GM19025 (cell line): ENCODE measurements at regions not wholly inside any gene's neighbourhood (a gene's known extent, or its start where the extent isn't known, plus 50 kb on each side); places are given as distances from the start of the nearest gene placed in this dataset.
"Not testable (repeated sequence)": the region's sequence is repeated elsewhere in the genome, so short reads cannot be mapped to it uniquely, and the experiment has no call there.

Source experiments
- ATAC-seq: cut with Tn5 transposase; IDR thresholded peaks from one replicate; pipeline ENCODE4 v1.9.1; 2021; ENCODE audit warnings: mild to moderate bottlenecking, low read depth, moderate library complexity; ENCODE audit not compliant: unreplicated experiment

DNA sequence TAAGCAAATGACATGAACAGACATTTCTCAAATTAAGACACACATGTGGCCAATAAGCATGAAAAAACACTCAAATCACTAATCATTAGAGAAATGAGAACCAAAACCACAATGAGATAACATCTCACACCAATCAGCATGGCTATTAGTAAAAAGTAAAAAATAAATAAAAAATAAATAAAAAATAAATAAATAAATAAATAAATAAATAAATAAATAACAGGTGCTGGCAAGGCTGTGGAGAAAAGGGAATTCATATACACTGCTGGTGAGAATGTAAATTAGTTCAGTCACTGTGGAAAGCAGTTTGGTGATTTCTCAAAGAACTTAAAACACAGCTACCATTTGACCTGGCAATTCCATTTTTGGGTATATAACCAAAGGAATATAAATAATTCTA lies 167.1 kb upstream of the CNKSR2 start:
- no peak for ATAC-seq

DNA sequence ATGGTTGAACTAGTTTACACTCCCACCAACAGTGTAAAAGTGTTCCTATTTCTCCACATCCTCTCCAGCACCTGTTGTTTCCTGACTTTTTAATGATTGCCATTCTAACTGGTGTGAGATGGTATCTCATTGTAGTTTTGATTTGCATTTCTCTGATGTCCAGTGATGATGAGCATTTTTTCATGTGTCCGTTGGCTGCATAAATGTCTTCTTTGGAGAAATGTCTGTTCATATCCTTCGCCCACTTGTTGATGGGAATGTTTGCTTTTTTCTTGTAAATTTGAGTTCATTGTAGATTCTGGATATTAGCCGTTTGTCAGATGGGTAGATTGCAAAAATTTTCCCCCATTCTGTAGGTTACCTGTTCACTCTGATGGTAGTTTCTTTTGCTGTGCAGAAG lies 155.0 kb upstream of the CNKSR2 start:
- ATAC-seq, result not testable (repeated sequence)

DNA sequence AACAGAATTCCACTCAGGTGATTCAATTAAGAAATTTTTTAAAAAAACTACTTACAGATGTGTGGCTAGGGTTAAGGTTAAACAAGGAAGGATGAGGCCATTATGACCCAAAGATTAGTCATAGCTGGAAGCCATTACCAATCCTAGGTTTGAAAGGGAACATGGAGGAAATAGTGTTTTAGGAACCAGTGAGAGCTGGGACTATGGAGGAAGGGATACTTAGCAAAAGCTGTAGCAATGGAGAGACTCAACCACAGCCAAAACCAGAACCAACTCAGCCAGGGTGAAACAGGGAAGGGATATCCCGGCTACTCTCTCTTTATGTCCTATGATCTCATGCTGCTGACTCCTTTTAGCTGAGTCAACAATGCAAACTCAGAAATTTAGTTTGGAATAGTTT lies 148.6 kb upstream of the CNKSR2 start:
- no peak for ATAC-seq

DNA sequence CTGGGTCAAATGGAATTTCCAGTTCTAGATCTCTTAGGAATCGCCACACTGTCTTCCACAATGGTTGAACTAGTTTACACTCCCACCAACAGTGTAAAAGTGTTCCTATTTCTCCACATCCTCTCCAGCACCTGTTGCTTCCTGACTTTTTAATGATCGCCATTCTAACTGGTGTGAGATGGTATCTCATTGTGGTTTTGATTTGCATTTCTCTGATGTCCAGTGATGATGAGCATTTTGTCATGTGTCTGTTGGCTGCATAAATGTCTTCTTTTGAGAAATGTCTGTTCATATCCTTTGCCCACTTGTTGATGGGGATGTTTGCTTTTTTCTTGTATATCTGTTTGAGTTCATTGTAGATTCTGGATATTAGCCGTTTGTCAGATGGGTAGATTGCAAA lies 145.2 kb upstream of the CNKSR2 start:
- ATAC-seq, result not testable (repeated sequence)

DNA sequence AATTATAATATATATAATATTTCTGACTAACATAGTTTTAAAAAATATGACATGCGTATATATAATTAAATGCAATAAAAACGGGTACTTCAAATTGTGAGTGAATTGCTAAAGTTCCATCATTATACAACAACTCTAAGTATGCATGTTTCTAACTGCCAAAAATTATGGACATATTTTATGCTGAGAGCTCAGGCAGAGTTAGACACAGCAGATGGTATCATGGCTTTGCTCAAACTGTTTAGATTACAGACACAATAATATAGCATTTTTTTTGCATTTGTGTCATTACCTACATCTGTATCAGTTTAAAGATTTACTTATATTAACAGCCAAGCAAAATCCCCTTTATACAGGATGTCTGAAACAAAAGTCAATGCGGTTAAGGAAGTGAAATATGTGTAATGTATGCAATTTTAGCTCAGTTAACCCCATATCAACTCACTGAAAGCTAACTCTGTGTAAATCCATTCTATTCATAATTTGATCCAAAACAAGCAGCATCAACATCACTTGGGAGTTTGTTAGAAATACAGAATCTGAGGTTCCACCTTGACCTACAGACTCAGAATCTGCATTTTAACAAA lies 119.1 kb upstream of the CNKSR2 start:
- ATAC-seq, result peak; percentile 91

DNA sequence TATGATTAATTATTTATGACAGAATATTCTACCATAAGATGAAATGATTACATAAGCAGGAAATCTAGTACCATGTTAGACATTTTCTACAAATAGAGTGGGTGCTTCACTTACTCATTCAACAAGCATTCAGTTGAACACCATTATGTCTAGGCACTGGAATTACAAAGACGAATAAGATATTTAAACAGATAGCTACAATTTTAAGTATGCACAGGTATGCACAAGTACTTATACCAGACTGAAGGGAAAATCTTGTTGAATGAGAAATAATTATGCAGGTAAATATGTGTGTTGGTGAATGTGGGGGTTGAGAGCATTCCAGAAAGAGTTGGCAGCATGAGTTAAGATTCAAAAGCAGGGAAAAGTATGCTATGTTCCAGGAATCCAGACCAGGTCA lies 107.3 kb upstream of the CNKSR2 start:
- no peak for ATAC-seq

DNA sequence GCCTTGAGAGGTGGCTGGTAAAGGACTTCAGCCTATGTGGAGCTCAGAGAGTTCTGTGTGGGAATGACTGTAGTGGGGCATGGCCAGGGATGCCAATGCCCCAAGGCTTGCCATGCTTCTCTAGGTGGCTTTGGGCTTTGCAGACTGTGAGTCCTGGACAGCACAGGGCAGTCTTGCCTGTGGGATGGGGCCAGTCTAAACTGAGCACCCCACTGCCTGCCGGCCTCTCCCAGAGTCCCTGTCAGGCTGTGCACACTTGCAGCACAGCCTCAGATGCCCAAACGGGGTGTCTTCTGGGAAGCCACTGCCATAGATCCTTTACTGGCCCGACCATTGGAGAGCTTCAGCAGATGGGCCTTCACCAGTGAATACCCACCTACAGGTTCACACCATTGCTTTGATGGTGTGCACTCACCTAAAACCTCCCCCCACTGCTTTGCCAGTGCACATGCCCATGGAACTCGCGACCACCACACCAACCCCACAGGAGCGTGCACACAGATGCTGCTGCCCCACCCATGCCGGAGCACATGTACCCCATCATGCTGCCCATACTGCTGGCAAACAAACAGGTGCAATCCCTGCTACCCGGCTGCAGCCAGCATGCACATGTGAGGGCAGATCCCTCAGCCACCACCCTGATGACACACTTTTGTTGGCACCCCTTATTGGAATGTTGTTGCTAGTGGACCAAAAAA lies 97.3 kb upstream of the CNKSR2 start:
- ATAC-seq, result no peak

DNA sequence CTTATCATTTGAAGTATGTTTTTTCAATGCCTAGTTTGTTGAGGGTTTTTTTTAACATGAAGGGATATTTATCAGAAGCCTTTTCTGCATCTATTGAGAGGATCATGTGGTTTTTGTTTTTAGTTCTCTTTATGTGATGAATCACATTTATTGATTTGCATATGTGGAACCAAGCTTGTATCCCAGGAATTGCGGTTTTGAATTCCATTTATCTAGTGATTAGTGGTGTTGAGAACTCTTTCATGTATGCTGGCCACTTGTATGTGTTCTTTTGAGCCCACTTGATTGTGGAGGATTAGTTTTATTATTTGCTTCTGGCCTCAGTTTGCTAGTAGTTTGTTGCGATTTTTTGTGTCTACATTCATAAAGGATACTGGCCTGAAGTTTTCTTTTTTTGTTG lies 85.0 kb upstream of the CNKSR2 start:
- no peak for ATAC-seq

DNA sequence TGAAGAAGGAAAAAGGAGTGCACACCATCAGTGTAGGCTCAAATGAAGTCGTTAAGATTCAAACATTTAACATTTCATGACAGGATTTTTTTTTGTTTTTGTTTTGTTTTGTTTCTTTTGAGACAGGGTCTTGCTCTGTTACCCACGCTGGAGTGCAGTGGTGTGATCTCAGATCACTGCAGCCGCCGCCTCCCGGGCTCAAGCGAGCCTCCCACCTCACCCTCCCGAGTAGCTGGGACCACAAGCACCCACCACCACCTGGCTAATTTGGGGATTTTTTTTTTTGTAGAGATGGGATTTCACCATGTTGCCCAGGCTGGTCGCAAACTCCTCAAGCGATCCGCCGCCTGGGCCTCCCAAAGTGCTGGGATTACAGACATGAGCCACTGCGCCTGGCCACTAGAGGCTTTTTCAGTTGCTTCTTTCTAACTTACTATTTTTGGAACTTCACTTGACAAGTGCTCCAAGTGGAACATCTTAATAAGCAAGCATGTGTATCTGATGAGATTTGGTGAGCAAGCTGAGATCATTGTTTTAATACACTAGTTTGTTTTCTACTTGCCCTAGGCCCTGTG lies 78.9 kb upstream of the CNKSR2 start:
- no peak for ATAC-seq

DNA sequence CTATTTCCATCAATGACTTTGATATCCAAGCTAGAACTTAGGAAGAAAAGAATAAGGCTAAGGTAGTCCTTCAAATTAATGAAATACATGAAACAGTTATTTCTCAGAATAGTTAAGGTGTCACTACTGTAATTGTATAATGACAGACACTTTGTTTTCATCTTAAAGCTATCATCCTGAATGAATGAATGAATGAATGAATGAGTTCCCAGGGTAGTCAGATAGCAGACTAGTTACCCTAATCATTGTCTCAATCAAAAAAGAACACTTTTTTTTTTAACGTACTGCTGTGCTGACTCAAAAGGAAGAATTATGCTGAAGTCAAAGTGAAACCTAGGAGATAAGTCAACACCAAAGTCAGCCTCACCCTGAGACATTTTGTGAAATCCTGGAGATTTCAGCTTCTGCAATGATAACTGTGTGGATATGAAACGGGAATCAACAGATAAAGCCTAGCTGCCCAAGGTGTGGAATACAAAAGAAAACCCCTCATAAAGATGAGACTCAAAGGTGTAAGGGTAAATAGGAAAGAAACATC lies 68.3 kb upstream of the CNKSR2 start:
- ATAC-seq, result no peak

DNA sequence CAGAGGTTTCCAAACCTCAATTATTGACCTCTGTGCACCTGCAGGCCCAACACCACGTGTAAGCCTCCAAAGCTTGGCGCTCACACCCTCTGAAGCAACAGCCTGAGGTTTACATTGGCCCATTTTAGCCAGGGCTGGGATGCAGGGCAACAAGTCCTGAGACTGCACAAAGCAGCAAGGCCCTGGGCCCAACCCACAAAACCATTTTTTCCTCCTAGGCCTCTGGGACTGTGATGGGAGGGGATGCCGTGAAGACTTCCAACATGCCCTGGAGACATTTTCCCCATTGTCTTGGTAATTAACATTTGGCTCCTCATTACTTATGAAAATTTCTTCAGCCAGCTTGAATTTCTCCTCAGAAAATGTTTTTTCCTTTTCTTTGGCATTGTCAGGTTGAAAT lies 54.9 kb upstream of the CNKSR2 start:
- no peak for ATAC-seq
